GM12874 (cell line): ENCODE measurements at regions not wholly inside any gene's neighbourhood (a gene's known extent, or its start where the extent isn't known, plus 50 kb on each side); places are given as distances from the start of the nearest gene placed in this dataset.
A peak's percentile ranks its signal among the peaks of the same experiment; 100 is the strongest.

Experiments used
- CTCF ChIP-seq: IDR thresholded peaks from 2 replicates; pipeline ENCODE4 v1.5.1; 2011; ENCODE audit warnings: low read depth, mild to moderate bottlenecking, control low read depth, low read length, moderate library complexity; ENCODE audit not compliant: insufficient read depth

DNA sequence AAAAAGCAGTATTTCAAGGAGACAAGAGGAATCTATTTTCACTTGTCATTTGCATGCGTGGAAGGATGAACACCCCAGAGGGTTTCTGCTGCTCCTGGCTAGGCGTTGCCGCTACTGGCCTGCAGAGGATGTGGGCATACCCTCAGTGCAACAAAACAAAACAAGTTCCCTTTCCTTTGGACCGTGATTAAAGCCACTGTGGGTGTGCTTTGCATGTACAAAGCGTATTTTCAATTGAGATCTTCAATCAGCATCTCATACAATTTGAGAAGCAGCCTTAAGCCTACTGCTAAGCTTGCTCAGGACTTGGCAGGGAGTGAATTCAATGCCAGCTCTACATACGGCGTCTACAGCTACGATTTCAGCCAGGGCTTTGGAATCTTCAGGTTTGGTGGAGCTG is 298.4 kb downstream of the LPIN1 start:
- 0 out of 2 replicates have a peak, but pooled peaks have one; percentile 9 for TF ChIP-seq CTCF

DNA sequence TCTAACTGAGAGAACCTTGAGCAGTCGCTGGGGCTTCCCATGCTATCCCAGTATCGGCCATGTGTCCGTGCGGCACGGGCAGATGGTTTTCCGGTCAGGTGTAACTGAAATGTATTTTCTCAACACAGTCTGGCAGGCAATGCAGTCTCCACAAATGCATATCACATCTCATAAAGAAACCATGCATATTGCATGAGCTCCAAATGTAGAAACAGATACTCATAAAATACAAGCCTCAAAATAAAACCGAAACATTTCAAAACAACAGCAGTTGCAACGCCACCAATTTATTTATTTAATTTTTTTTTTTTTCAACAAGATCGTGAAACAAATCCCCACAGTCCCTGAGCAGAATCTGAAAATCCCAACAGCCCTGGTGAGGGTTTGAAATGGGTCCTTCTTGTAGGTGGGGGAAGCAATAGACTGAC is 299.4 kb downstream of the LPIN1 start:
- no peak for TF ChIP-seq CTCF

- TF ChIP-seq CTCF: no peak
These were observed 300.2 kb downstream of the LPIN1 start for GRCh38 chr2:12046641-12047040.

GRCh38 chr2:12047761-12048160 is 301.3 kb downstream of the LPIN1 start:
- TF ChIP-seq CTCF: no peak

DNA sequence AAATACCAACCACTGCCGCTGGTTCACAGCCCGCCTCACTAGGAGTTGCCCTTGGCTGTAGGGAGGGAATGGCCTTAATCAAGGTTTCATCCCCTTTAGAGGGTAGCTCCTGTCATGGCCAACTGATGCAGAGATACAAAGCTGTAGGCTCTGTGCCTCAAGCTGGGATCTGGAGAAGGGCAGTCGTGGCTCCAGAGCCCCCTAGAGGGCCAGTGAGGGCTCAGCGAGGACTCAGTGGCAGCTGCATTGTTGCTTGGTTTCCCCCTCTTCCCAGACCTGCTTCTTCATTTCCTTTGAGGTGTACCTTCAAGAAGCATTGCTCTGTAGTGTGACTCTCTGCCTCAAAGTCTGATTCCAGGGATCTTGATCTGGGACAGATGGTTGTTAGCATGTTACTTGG is 302.1 kb downstream of the LPIN1 start:
- TF ChIP-seq CTCF: peak; percentile 67

GRCh38 chr2:12050396-12050795 is 304.0 kb downstream of the LPIN1 start:
- 0 out of 2 replicates have a peak, but pooled peaks have one; percentile 27 for TF ChIP-seq CTCF

DNA sequence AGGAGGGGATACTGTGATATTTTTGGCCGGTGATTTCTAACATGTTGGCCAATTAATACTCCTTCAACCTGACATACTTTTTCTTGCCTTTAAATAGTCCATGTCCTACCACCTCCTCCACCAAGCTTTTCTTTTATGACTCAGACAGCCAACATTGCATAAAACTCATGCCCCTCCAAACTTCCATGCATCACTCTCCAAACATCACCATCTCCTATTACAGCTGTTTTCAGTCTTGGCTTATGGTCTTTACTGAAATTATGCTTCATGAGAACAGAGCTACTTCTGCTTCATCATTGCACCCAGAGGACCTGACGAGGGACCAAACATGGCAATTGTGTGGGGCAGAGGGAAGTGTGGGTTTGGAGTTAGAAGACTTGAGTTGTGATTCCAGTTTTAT is 305.4 kb downstream of the LPIN1 start:
- no peak for TF ChIP-seq CTCF

GRCh38 chr2:12052796-12053195 is 306.4 kb downstream of the LPIN1 start:
- no peak for TF ChIP-seq CTCF
